Activated naive CD4-positive, alpha-beta T cell treated with anti-CD3 and anti-CD28 coated beads, Interleukin-2, amount 50 U/mL, for 24 hours (primary cell): ENCODE measurements at regions not wholly inside any gene's neighbourhood (a gene's known extent, or its start where the extent isn't known, plus 50 kb on each side); places are given as distances from the start of the nearest gene placed in this dataset.
"Not testable (repeated sequence)": the region's sequence is repeated elsewhere in the genome, so short reads cannot be mapped to it uniquely, and the experiment has no call there.

ENCODE experiments used
- H3K27ac Mint-ChIP-seq: one replicate; pipeline ENCODE4 v1.8.0; 2021; ENCODE audit warnings: mild to moderate bottlenecking, mixed read lengths
- H3K27me3 Mint-ChIP-seq: one replicate; pipeline ENCODE4 v1.8.0; 2021; ENCODE audit warnings: mixed read lengths
- H3K36me3 Mint-ChIP-seq: one replicate; pipeline ENCODE4 v1.8.0; 2021; ENCODE audit warnings: mixed read lengths
- H3K4me1 Mint-ChIP-seq: one replicate; pipeline ENCODE4 v1.8.0; 2021; ENCODE audit warnings: mixed read lengths
- H3K4me3 Mint-ChIP-seq: one replicate; pipeline ENCODE4 v1.8.0; 2021; ENCODE audit warnings: mild to moderate bottlenecking, mixed read lengths
- H3K9me3 Mint-ChIP-seq: one replicate; pipeline ENCODE4 v1.8.0; 2021; ENCODE audit warnings: mixed read lengths

DNA sequence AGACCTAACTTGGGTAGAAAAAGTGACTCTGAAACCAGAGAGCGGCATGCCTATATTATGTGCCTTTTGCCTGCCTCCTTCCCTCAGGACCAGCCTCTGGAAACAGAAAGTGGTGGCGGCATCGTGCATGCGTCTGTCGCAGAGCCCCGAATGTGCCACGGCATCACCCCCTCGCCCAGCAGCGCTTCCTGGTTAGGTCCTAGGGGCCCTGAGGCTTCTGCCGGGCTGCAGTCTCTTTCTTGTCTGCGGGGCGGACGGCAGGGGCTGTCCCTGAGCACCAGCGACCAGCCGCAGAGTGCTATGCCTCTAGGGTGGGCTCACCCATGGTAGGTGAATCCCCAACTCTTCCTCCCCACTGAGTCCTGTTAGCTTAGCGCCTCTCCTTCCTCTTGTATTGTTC lies 68.7 kb downstream of the VSIG4 start:
- Mint-ChIP-seq H3K4me1 (peaks cover 6% of the 10 kb centered on the region), H3K9me3 (no peaks in the 10 kb centered on the region), H3K36me3 (no peaks in the 10 kb centered on the region), H3K27ac (no peak overlapping the region), H3K4me3 (no peak overlapping the region), H3K27me3 (no peaks in the 10 kb centered on the region)

DNA sequence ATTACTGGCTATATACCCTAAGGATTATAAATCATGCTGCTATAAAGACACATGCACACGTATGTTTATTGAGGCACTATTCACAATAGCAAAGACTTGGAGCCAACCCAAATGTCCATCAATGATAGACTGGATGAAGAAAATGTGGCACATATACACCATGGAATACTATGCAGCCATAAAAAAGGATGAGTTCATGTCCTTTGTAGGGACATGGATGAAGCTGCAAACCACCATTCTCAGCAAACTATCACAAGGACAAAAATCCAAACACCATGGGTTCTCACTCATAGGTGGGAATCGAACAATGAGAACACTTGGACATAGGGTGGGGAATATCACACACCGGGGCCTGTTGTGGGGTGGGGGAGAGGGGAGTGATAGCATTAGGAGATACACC lies 72.7 kb downstream of the VSIG4 start:
- H3K27ac Mint-ChIP-seq, H3K4me3 Mint-ChIP-seq, H3K36me3 Mint-ChIP-seq, H3K27me3 Mint-ChIP-seq, H3K9me3 Mint-ChIP-seq, H3K4me1 Mint-ChIP-seq: not testable (repeated sequence)

DNA sequence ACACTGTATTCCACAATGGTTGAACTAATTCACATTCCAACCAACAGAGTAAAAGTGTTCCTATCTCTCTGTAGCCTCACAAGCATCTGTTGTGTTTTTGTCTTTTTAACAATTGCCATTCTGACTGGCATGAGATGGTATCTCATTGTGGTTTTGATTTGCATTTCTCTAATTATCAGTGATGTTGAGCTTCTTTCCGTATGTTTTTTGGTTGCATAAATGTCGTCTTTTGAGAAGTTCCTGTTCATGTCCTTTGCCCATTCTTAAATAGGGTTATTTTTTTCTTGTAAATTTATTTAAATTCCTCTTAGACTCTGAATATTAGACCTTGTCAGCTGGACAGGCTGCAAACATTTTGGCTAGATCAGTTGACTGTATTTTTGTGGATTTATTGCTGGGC lies 78.2 kb downstream of the VSIG4 start:
- no peak overlapping the region for H3K27ac Mint-ChIP-seq
- no peaks in the 10 kb centered on the region for H3K4me1 Mint-ChIP-seq
- no peak overlapping the region for H3K4me3 Mint-ChIP-seq
- H3K36me3 Mint-ChIP-seq: no peaks in the 10 kb centered on the region
- no peaks in the 10 kb centered on the region for H3K27me3 Mint-ChIP-seq
- H3K9me3 Mint-ChIP-seq: no peaks in the 10 kb centered on the region

DNA sequence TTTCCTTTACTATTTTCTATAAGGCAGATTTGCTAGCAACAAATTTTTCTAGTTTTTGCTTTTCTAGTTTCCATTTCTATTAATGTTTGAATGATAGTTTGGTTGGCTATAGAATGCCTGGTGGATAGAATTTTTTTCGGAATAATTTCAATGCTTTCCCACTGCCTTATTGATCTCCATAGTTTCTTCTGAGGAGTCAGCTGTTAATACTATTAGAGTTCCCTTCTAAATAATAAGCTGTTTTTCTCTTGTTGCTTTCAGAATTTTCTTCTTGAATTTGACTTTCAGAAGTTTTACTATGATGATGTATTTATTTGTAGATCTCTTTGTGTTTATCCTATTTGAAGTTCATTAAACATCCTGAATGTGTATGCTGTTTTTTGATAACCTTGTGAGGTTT lies 91.8 kb downstream of the VSIG4 start:
- peaks cover 11% of the 10 kb centered on the region for H3K9me3 Mint-ChIP-seq

DNA sequence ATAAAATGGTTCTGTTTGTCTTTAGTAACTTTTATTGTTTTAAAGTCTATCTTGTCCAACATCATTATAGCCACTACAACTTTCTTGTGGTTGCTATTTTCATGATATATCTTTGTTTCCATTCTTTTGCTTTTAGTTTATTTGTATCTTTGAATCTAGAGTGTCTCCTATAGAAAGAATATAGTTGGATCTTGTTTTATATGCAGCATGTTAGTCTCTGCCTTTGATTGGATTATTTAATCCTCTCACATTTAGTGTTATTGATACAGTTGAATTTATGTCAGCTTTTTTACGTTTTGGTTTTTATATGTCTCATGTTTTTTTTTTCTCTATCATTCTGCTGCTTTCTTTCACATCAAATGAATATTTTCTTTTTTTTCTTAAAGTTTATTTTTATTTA lies 98.1 kb downstream of the VSIG4 start:
- Mint-ChIP-seq H3K9me3 (peaks cover 11% of the 10 kb centered on the region), H3K4me1 (peaks cover 22% of the 10 kb centered on the region), H3K4me3 (no peak overlapping the region), H3K36me3 (peaks cover 1% of the 10 kb centered on the region), H3K27ac (no peak overlapping the region), H3K27me3 (no peaks in the 10 kb centered on the region)

More for the DNA sequence above, 91.8 kb downstream of the VSIG4 start:
- Mint-ChIP-seq H3K4me1 (peaks cover 21% of the 10 kb centered on the region), H3K27ac (no peak overlapping the region), H3K36me3 (peaks cover 5% of the 10 kb centered on the region), H3K4me3 (no peak overlapping the region), H3K27me3 (no peaks in the 10 kb centered on the region)

DNA sequence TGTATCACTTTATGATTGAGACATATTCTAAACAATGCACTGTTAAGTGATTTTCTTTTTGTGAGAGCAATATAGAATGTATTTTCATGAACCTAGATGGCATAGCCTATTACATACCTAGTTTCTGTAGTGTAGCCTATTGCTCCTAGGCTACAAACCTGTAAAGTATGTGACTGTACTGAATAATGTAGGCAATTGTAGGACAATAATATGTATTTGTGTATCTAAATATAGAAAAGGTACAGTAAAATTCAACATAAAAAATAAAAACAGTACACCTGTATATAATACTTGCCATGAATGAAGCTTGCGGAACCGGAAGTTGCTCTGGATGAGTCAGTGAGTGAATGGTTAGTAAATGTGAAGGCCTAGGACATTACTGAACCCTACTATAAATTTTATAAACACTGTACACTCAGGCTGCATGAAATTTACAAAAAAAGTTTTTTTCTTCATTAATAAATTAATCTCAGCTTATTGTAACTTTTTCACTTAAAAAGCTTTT lies 106.7 kb downstream of the VSIG4 start:
- Mint-ChIP-seq H3K27ac (peak overlapping the region; percentile 52), H3K4me3 (no peak overlapping the region), H3K4me1 (peaks cover 6% of the 10 kb centered on the region), H3K27me3 (no peaks in the 10 kb centered on the region), H3K36me3 (peaks cover 3% of the 10 kb centered on the region), H3K9me3 (no peaks in the 10 kb centered on the region)

DNA sequence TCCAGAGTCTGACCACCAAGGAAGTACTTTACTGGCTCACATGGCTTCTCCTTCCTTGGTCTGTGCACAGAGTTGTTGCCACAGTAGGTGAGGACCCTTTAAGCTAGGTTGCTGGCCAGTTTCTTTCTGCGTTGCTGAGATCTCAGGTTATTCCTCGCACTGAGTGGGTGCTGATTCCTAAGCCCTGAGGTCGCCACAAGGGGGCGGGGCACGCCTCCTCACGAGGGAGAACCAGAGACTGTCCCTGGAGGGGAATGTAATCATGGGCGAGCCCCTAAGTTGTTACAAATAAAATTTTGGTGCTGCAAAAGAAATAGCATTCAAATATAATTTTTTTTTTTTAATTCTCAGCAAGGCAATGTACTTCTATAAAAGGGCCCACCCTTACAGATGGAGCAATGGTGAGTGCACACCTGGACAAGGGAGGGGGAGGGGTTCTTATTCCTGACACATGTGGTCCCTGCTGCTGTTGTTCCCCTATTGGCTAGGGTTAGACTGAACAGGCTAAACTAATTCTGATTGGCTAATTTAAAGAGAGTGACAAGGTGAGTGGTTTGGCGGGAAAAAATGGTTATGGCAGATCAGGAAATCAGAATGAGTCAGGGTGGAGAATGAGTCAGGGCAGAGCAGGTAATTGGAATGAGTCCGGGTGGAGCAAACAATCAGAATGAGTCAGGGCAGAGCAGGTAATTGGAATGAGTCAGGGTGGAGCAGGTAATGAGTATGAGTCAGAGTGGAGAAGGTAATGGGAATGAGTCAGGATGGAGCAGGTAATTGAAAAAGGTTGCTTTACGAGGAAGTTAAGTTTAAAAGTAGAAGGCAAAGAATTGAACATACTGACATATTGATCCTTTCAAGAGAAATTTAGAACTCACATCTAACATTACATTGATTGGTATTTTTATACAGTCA lies 107.5 kb downstream of the VSIG4 start:
- H3K27ac Mint-ChIP-seq: peak overlapping the region; percentile 52
- H3K36me3 Mint-ChIP-seq: peaks cover 3% of the 10 kb centered on the region
- peaks cover 11% of the 10 kb centered on the region for H3K4me1 Mint-ChIP-seq
- no peak overlapping the region for H3K4me3 Mint-ChIP-seq
- H3K9me3 Mint-ChIP-seq: no peaks in the 10 kb centered on the region
- no peaks in the 10 kb centered on the region for H3K27me3 Mint-ChIP-seq

DNA sequence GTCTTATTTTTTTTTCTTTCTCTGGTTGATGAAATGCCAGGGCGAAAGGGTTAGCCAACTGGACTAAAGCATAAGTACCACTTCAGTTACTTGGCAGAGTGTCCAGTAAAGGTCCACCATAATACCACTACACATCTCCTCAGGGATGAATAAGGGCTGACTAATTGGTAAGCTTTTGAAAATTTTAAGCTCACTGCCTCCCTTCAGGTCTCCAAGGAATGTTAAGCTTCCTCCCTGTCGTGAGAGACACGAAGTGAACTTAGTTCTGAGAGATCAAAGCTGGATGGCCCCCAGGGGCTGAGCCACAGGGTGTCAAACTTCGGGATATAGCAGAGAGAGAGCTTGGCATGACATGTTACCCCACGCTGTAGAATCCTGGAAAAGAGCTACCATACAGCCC lies 111.4 kb downstream of the VSIG4 start:
- H3K9me3 Mint-ChIP-seq: no peaks in the 10 kb centered on the region
- no peak overlapping the region for H3K4me3 Mint-ChIP-seq
- H3K36me3 Mint-ChIP-seq: peaks cover 3% of the 10 kb centered on the region
- peaks cover 42% of the 10 kb centered on the region for H3K4me1 Mint-ChIP-seq
- H3K27ac Mint-ChIP-seq: no peak overlapping the region
- H3K27me3 Mint-ChIP-seq: no peaks in the 10 kb centered on the region

DNA sequence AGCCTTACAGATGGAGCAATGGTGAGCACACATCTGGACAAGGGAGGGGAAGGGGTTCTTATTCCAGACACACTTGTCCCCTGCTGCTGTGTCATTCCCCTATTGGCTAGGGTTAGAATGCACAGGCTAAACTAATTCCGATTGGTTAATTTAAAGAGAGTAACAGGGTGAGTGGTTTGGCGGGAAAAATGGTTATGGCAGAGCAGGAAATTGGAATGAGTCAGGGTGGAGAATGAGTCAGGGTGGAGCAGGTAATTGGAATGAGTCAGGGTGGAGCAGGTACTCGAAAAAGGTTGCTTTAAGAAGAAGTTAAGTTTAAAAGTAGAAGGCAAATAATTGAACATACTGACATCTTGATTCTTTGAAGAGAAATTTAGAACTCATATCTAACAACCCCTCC lies 112.5 kb downstream of the VSIG4 start:
- not testable (repeated sequence) for H3K9me3 Mint-ChIP-seq, H3K4me3 Mint-ChIP-seq
- peak overlapping the region; percentile 23 for H3K27ac Mint-ChIP-seq

DNA sequence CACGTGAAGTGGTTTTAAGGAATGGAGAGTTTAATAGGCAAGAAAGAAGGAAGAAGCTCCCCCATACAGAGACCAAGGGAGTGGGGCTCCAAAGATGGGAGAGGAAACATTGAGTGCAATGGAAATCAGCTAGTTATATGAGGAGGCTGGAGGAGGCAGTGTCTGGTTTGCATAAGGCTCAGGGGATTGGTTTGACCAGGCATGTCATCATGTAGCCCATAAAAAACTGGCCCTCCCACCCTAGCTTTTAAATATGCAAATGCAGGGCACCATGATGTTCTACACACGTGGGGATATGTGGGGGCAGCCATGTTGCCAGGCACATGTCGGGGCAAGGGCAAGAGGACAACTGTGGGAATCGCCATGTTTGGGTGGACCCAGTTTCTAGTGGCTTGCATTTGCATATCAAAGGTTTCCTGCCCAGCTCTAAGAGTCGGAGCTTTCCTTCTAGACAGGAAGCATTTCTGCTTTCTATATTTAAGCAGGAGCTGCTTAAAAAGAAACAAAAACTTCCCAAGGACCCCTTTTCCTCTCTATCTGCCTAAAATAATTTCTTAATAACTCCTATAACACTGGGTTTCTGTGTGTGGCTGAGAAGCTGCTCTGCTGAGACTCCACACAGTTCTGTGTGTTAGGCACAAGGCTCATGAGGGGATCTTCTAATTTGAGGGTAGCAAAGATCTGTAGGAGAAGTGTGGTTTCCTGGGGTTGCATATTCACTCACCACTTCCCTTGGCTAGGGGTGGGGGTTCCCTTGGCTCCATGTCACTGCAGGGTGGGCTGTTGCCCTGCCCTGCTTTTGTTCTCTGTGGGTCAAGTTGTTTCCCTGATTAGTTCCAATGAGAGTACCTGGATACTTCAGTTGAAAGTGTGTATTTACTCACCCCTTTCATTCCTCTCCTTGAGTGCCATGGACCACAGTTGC lies 113.5 kb downstream of the VSIG4 start:
- peak overlapping the region; percentile 51 for H3K27ac Mint-ChIP-seq
- H3K4me1 Mint-ChIP-seq: peaks cover 58% of the 10 kb centered on the region
- H3K4me3 Mint-ChIP-seq: peak overlapping the region; percentile 41
- no peaks in the 10 kb centered on the region for H3K36me3 Mint-ChIP-seq
- H3K27me3 Mint-ChIP-seq: no peaks in the 10 kb centered on the region
- peaks cover 5% of the 10 kb centered on the region for H3K9me3 Mint-ChIP-seq

More for the DNA sequence above, 112.5 kb downstream of the VSIG4 start:
- not testable (repeated sequence) for H3K27me3 Mint-ChIP-seq, H3K36me3 Mint-ChIP-seq
- peaks cover 48% of the 10 kb centered on the region for H3K4me1 Mint-ChIP-seq

DNA sequence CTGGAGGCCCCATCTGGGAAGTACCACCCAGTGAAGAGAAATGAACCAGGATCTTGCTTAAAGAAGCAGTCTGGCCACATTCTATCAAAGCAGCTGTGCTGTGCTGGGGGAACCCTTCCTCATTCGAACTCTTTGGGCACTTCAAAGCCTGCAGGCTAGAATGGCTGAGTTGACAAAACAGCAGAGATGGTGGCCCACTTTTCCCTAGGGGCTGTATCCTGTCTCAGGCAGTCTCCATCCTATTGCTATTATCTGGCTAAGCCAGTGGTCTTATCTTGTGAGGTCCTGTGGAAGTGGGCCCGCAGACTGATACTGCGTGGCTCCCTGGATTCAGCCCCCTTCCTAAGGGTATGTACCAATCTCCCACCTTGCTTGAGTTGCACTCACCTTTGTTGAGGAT lies 114.3 kb downstream of the VSIG4 start:
- Mint-ChIP-seq H3K9me3 (peaks cover 5% of the 10 kb centered on the region), H3K27ac (peak overlapping the region; percentile 31), H3K4me3 (peak overlapping the region; percentile 41), H3K36me3 (no peaks in the 10 kb centered on the region), H3K4me1 (peaks cover 65% of the 10 kb centered on the region), H3K27me3 (no peaks in the 10 kb centered on the region)

DNA sequence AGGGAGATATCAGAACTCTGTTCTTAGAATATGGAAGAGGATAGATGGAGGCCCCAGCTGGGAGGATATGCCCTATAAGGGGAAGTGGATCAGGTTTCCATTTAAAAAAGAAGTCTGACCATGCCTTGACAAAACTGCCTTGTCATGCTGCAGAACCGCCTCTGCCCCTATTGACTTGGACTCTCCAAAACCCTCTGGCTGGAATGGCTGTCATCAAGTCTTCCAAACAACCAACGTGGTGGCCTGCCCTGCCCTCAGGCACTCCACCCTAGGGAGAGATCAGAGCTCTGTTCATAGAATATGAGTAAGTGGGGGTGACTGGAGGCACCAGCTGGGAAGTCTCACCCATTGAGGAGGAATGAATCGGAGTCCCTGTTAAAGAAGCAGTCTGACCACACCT lies 114.9 kb downstream of the VSIG4 start:
- H3K4me3 Mint-ChIP-seq: no peak overlapping the region

DNA sequence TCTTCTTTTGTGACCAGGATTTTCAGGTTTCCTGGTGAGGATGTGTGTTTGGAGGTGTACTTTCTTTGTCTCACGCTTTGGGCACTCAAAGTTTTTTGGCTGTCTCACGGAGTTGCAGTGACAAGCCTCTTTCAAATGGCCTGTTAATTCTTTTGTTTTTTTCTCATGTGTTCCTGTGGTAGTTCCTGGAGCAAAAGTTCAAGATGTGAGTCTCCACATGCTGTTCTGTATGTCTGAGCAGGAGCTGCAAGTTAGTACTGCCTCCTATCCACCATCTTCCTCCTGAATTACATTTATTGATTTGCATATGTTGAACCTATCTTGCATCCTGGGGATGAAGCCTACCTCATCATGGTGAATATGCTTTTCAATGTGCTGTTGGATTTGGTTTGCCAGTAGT lies 118.5 kb downstream of the VSIG4 start:
- Mint-ChIP-seq H3K9me3 (peaks cover 5% of the 10 kb centered on the region), H3K4me3 (no peak overlapping the region), H3K36me3 (no peaks in the 10 kb centered on the region), H3K4me1 (peaks cover 56% of the 10 kb centered on the region), H3K27ac (no peak overlapping the region), H3K27me3 (no peaks in the 10 kb centered on the region)

More for the DNA sequence above, 114.9 kb downstream of the VSIG4 start:
- H3K9me3 Mint-ChIP-seq: peaks cover 5% of the 10 kb centered on the region
- H3K27ac Mint-ChIP-seq: no peak overlapping the region
- H3K27me3 Mint-ChIP-seq: no peaks in the 10 kb centered on the region
- no peaks in the 10 kb centered on the region for H3K36me3 Mint-ChIP-seq
- H3K4me1 Mint-ChIP-seq: peaks cover 71% of the 10 kb centered on the region

DNA sequence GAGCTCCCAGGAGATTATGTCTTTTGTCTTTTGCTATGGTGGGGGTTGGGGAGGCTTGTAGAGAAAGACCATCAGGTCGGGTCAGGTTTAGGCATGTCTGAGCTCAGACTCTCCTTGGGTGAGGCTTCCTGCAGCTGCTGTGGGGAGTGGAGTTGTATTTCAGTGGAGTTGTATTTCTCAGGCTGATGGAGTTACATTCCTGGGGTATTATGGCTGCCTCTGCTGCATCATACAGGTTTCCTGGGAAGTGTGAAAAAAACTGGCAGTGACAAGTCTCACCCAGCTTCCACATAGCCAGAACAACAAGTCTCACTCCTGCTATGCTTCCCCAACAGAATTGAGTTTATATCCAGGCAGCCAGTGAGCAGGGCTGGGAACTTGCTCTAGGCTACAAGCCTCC lies 119.3 kb downstream of the VSIG4 start:
- peaks cover 49% of the 10 kb centered on the region for H3K4me1 Mint-ChIP-seq
- H3K27me3 Mint-ChIP-seq: no peaks in the 10 kb centered on the region
- no peak overlapping the region for H3K4me3 Mint-ChIP-seq

DNA sequence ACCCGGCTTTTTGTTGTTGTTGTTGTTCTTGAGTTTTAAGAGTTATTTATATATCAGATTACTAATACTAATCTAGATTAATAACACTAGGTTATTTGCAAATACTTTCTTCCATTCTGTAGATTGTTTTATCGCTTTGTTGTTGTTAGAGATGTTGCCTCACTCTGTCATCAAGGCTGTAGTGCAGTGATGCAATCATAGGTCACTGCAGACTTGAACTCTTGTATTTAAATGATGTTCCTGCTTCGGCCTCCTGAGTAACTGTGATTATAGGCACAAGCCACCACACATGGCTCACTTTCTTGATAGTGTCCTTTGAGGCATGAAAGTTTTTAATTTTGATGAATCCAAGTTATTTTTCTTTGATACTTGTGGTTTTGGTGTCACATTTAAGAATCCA lies 129.0 kb downstream of the VSIG4 start:
- no peak overlapping the region for H3K4me3 Mint-ChIP-seq
- H3K9me3 Mint-ChIP-seq: no peaks in the 10 kb centered on the region
- no peaks in the 10 kb centered on the region for H3K4me1 Mint-ChIP-seq
- H3K27ac Mint-ChIP-seq: no peak overlapping the region
- H3K36me3 Mint-ChIP-seq: no peaks in the 10 kb centered on the region
- no peaks in the 10 kb centered on the region for H3K27me3 Mint-ChIP-seq

More for the DNA sequence above, 119.3 kb downstream of the VSIG4 start:
- H3K9me3 Mint-ChIP-seq: peaks cover 5% of the 10 kb centered on the region
- H3K36me3 Mint-ChIP-seq: no peaks in the 10 kb centered on the region
- no peak overlapping the region for H3K27ac Mint-ChIP-seq

DNA sequence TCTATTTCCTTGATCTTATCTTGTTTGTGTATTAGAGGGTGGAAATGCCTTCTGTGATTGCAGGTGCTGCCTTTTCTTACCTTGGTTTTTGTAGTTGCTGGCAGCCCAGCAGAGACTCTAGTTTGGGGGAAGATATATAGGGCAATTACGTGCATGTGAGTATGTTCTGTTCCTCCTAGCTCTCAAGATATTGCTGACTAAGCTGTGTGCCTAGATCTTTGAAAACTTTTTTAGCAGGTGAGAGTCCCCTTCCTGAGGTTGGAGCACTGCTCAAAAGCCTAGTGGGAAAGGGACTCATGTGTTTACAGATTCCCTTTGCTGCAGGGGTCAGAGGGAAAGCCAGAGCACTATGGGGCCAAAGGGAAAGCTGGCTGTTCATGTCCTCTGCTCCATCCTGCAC lies 136.1 kb downstream of the VSIG4 start:
- H3K27me3 Mint-ChIP-seq: no peaks in the 10 kb centered on the region

More for the DNA sequence above, 136.1 kb downstream of the VSIG4 start:
- peaks cover 18% of the 10 kb centered on the region for H3K4me1 Mint-ChIP-seq
- H3K27ac Mint-ChIP-seq: no peak overlapping the region
- H3K36me3 Mint-ChIP-seq: no peaks in the 10 kb centered on the region
- H3K4me3 Mint-ChIP-seq: no peak overlapping the region
- H3K9me3 Mint-ChIP-seq: no peaks in the 10 kb centered on the region
